NCI-H2227 (cell line): ENCODE measurements at regions not wholly inside any gene's neighbourhood (a gene's known extent, or its start where the extent isn't known, plus 50 kb on each side); places are given as distances from the start of the nearest gene placed in this dataset.

Source experiments
- DNase-seq: peaks from one replicate; lab custom pipeline; 2025; ENCODE audit not compliant: unreplicated experiment; lab: John Stamatoyannopoulos, UW

DNA sequence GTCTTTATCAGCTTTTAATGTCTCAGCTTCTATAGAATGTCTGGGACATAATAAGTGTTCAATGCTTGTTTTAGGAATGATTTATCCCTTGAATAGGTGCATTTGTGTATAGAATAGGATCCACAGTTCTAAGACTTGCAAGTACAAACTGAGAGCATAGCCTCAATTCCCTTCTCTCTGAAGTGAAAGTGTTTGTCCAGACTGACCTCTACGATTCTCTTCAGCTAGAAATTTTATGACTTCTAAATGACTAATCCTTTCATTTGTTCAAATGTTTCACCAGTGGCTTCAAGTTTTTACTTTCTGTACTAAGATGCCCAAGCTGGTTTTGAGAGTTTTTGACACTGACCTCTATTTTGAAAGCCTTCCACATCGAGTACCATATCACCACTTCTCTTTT is 608.2 kb upstream of the ADGRL4 start:
- no peak for DNase-seq

GRCh38 chr1:79614106-79614505 is 607.6 kb upstream of the ADGRL4 start:
- DNase-seq = no peak

- DNase-seq = no peak
These were observed 606.5 kb upstream of the ADGRL4 start for GRCh38 chr1:79613046-79613445.

DNA sequence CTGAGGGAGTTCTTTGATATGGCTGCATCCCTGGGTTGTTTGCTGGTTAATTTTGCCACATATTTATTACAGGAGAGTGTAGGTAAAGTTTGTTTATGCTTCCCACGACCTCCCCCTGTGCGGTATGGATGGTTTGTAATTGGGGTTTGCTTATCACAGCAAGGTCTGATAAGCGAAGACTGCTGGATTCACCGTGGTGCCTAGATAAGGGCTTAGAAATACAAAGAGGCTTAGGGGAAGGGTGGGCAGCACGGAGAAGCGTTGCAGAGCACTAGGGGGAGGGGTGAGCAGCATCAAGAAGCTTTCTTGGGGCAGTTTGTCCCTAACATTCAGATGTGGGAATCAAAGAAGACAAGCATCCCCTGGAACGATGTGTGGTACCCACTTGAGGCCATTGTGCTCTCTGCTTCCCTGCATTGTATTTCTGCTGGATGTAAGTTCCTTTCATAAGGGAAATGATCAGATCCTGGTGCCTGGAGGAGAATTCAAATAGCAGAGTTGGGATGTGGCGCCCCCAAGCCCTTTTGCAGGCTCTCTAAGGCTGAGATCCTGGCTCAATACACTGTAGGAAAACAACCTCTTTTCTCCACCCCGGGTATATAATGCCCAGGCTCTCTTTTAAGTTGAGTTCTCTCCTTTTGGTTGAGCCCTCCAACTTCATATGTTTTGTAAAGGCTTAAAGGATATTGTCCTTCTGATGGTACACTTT is 598.1 kb upstream of the ADGRL4 start:
- no peak for DNase-seq

DNA sequence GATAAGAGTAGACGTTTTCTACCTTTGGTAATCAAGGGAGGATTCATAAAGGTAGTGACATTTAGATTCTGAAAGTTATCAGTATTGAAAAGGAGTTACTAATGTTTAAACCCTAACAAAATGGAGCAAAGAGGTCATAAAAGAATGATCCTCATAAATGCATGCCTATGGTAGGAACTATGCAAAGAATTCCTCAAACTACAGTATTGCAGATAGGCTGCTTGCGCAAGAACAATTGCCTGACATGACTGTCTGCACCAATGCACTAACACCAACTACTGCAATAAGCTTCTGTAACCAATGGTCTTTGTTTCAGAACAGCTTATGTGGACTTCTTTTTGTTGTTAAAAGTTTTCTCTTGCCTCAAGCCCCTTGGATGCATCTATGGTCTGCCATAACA is 597.3 kb upstream of the ADGRL4 start:
- DNase-seq = no peak

- DNase-seq = no peak
These were observed 592.7 kb upstream of the ADGRL4 start for GRCh38 chr1:79599257-79599656.

DNA sequence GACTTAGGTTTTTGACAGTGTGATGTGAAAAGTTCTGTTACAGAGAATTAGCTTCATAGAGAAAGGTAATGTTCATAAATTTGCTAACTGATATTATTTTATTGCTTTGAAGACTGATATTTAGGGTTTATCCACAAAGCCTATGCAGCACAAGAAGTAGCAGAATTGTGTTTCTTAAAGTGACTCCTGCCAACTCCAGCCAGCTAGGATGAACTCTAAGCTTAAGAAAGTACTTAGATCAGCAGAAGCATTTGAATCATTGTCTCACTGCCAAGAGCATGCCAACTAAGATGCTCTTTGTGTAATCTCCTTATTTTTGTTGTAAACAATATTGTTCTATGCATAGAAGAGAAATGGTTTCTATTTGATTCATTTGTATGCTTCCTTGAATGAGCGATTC is 589.4 kb upstream of the ADGRL4 start:
- no peak for DNase-seq

GRCh38 chr1:79594121-79594698 is 587.7 kb upstream of the ADGRL4 start:
- DNase-seq = no peak

- no peak for DNase-seq
These were observed 586.2 kb upstream of the ADGRL4 start for GRCh38 chr1:79592707-79593106.

- DNase-seq = no peak
These were observed 582.2 kb upstream of the ADGRL4 start for GRCh38 chr1:79588719-79589118.

DNA sequence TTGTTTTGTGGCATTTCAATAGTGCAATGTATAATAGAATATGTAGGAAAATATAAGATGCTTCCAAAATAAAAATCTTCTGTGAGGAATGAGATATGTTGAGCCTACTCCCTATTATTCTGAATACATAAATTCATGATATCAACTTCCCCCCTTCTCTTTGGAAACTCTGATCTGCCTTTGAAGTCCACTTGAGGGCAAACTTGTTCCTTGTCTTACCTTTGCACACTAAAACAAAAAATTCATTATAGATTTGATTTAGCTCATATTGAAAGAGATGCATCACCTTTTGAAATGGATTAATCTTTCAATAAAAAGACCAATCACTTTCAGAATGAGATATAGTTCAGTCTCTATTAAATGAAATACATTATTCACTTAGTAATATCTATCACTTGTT is 580.7 kb upstream of the ADGRL4 start:
- DNase-seq = no peak

DNA sequence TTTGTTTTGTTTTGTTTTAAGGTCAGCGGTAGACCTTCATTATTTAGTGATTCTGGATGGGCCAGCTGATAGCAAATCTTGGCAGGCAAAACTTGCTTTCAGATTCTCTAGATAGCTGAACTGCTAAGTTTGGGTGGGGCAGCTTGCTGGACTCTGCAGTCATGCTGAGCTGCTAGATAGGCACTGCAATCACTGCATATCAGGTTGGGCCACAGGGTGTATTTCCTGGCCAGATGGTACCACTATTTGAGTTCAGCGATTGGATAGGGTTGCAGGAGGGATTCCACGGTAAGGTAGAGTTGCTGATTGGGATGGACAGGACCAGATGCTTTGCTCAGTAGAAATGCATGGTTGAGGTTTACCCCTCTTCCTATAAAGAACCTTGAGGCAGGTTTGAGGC is 579.3 kb upstream of the ADGRL4 start:
- no peak for DNase-seq

- no peak for DNase-seq
These were observed 568.9 kb upstream of the ADGRL4 start for GRCh38 chr1:79575424-79575823.

DNA sequence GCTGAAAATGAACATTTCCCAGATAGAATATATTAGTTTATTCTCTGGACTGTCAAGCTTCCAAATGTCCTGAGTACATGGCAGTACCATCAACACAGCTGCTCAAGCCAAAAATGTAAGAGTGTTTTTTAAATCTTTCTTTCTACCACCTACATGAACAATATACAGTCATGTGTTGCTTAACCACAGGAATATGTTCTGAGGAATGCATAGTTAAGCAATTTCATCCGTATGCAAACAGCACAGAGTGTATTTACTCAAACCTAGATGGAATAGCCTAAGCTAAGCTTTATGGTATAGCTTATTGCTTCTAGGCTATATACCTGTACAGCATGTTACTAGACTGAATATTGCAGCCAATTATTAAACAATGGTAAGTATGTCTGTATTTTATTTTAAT is 561.9 kb upstream of the ADGRL4 start:
- DNase-seq = no peak

DNA sequence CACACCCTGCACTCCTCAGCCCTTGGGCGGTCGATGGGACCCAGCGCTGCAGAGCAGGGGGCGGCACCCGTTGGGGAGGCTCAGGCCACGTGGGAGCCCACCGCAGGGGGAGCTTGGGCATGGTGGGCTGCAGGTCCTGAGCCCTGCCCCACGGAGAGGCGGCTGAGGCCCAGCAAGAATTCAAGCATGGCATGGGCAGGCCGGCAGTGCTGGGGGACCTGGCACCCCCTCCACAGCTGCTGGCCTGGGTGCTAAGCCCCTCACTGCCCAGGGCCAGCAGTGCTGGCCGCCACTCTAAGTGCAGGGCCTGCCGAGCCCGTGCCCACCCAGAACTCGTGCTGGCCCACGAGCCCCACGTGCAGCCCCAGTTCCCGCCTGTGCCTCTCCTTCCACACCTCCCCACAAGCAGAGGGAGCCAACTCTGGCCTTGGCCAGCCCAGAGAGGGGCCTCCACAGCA is 555.0 kb upstream of the ADGRL4 start:
- no peak for DNase-seq

DNA sequence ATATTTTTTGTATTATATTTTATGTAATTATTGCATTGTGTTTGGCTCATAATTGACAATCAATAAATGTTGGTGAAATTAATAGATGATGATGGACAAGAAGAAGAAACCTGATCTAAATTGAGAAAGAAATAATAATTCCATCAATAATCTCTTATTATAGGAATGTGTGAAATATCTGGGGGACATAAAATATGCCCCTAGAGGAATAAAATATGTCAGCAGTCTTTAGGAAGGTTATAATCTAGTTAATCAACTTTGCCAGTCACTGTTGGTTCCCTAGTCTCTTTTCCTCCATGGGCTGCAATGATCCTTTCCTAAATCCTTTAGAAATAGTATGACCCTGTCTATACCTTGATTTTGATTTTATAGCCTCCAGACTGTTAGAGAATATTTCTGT is 549.7 kb upstream of the ADGRL4 start:
- DNase-seq = no peak

GRCh38 chr1:79554688-79555087 is 548.2 kb upstream of the ADGRL4 start:
- no peak for DNase-seq

GRCh38 chr1:79551321-79551720 is 544.8 kb upstream of the ADGRL4 start:
- DNase-seq = no peak

DNA sequence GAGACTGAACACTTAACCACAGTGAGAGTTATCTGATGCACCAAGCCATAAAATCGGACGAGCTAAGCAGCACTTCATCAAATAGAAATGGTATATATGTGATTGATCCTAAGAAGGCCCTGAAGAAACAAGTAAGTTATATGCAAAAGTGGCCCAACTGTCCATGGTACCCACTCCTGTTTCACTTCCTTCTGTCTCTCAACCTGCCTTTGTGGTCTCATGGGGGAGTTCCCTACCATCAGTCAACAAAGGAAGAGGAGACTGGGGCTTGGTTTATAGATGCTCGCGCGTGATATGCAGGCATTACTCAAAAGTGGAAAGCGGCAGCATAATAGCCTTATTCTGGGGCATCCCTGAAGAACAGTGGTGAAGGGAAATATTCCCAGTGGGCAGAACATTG is 543.9 kb upstream of the ADGRL4 start:
- no peak for DNase-seq

DNA sequence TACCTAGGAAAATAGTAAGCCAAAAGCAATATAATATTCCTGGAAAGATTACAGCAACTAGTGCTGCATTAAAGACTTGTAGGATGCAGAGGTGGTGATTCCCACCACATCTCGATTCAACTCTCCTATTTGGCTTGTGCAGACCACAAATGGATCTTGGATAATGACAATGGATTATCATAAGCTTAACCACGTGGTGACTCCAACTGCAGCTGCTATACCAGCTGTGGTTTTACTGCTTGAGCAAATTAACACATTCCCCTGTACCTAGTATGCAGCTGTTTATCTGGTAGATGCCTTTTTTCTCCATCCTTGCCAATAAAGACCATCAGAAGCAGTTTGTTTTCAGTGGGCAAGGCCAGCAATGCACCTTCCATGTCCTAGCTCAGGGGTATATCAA is 542.7 kb upstream of the ADGRL4 start:
- no peak for DNase-seq

- DNase-seq = no peak
These were observed 541.0 kb upstream of the ADGRL4 start for GRCh38 chr1:79547514-79547913.

DNA sequence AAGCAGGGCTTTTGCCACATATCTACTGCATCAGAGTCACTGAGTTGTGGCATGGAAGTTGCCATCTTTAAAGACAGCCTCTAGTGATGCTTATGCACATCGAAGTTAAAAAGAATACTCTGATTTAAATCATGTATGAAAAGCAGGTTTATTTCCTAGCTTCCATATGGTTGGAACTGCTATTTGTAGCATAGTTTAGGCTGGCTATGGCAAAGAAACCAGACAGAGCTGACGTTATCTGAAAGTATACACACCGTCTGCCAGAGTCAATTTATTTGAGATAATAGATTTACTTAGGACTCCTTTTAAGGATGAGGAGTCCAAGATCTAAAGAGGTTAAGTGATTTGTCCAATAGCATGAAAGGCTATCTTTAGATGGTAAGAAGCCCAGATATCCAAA is 536.9 kb upstream of the ADGRL4 start:
- DNase-seq = no peak

DNA sequence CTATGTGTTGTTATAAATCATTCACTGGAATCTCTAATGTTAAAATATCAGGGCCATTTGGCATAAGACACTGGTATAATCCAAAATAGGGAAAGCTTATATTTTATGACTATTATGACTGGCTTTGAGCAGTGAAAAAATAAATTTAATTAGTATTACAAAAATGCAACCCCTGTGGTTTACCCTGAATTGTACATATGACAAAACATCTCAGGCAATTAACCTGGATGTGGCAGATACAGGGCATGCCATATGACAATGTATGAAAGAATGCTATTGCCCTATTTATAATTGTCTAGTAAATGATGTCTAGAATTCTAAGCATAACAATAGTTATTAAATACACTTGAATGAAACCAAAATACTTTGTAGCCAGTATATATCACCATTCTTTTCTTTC is 532.5 kb upstream of the ADGRL4 start:
- no peak for DNase-seq
